HFFc6 (cell line): ENCODE measurements at regions not wholly inside any gene's neighbourhood (a gene's known extent, or its start where the extent isn't known, plus 50 kb on each side); places are given as distances from the start of the nearest gene placed in this dataset.

Source experiments
- DNase-seq: peaks from one replicate; pipeline ENCODE4 v3.0.0-alpha.2; 2018
- H3K27ac Mint-ChIP-seq: 2 replicates; pipeline ENCODE4 v1.8.0; 2020; ENCODE audit warnings: mild to moderate bottlenecking, mixed read lengths
- H3K27me3 Mint-ChIP-seq: 2 replicates; pipeline ENCODE4 v1.8.0; 2021; ENCODE audit warnings: mild to moderate bottlenecking, moderate library complexity, mixed read lengths; ENCODE audit not compliant: insufficient read depth
- H3K36me3 Mint-ChIP-seq: 2 replicates; pipeline ENCODE4 v1.8.0; 2021; ENCODE audit warnings: low read depth, mixed read lengths
- H3K4me1 Mint-ChIP-seq: 2 replicates; pipeline ENCODE4 v1.8.0; 2020; ENCODE audit warnings: low read depth, mixed read lengths
- H3K4me3 Mint-ChIP-seq: 2 replicates; pipeline ENCODE4 v1.8.0; 2020; ENCODE audit warnings: mild to moderate bottlenecking, moderate library complexity, mixed read lengths
- H3K9me3 Mint-ChIP-seq: 2 replicates; pipeline ENCODE4 v1.8.0; 2020; ENCODE audit warnings: mild to moderate bottlenecking, mixed read lengths
- CTCF ChIP-seq: fragments of 200-600 bp; sonication (generic); IDR thresholded peaks from 2 replicates; pipeline ENCODE4 v1.5.0; 2021; ENCODE audit warnings: antibody characterized with exemption, mild to moderate bottlenecking

DNA sequence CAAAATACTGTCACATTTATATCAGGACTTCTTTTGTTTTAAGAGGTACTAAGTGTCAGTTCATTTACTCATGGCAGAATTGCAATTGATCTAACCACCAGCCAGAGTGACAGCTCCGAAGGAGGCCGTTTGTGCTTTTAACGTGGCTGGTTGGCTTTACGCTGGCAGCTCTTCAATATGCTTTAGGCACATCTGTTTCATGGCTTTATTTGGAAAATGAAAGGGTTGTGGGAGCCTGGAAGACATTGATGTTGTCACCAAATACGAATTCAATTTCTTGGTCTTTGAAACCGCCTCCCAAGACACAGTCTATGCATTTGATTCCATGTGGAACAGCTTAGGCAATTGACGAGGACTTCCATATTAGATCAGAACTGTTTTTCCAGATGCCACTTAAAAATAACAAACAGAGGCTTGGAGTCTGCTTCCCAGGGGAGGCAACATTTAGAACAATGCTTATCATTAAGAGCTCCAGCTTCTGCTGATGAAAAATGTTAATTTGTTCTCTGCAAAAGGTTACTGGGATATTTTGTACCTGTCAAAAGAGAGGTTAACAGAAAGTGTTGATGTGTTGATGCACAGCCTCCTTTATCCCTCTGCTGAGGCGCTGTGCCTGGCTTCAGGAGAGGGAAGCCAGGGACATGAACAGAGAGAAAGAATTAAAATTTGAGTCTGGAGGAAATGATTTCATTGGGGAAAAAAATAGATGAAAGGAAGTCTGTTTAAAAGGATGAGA lies 64.0 kb upstream of the TNFRSF19 start:
- Mint-ChIP-seq H3K4me1 (peaks cover 74% of the 10 kb centered on the region), H3K27ac (peak overlapping the region; percentile 97), H3K27me3 (no peaks in the 10 kb centered on the region; the same call in none of the 2 replicates), H3K36me3 (no peaks in the 10 kb centered on the region), H3K4me3 (peak overlapping the region; percentile 85), H3K9me3 (no peaks in the 10 kb centered on the region)
- no peak for TF ChIP-seq CTCF
- peak; percentile 16 for DNase-seq

DNA sequence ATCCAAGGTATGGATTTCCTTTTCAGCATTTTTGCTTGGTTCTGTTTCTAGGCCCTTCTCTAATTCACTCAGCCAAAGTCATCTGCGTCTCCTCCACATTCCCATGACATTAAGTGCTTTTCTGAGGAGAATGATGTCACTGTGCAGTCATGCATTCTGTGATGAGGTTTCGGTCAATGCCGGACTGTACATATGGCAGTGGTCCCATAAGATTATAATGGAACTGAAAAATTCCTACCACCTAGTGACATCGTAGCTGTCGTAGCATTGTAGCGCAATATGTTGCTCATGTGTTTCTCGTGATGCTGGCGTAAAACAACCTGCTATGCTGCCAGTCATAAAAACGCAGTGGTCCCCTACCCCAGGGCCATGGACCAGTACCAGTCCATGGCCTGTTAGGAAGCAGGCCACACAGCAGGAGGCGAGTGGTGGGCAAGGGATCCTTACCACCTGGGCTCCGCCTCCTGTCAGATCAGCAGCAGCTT lies 63.4 kb upstream of the TNFRSF19 start:
- Mint-ChIP-seq H3K36me3 (no peaks in the 10 kb centered on the region), H3K4me3 (peak overlapping the region; percentile 85), H3K9me3 (no peaks in the 10 kb centered on the region), H3K4me1 (peaks cover 74% of the 10 kb centered on the region), H3K27me3 (no peaks in the 10 kb centered on the region; the same call in none of the 2 replicates), H3K27ac (peak overlapping the region; percentile 97)
- no peak; the same call in 1 of the 2 replicates for TF ChIP-seq CTCF
- DNase-seq, result peak; percentile 87

GRCh38 chr13:23509781-23510543 lies 60.2 kb upstream of the TNFRSF19 start:
- H3K4me1 Mint-ChIP-seq, result peaks cover 58% of the 10 kb centered on the region
- peak; percentile 79 for DNase-seq

GRCh38 chr13:23510544-23510916 lies 59.7 kb upstream of the TNFRSF19 start:
- TF ChIP-seq CTCF, result no peak
- Mint-ChIP-seq H3K4me1 (peaks cover 53% of the 10 kb centered on the region), H3K27me3 (no peaks in the 10 kb centered on the region; the same call in none of the 2 replicates), H3K9me3 (no peaks in the 10 kb centered on the region), H3K36me3 (no peaks in the 10 kb centered on the region), H3K27ac (peak overlapping the region; percentile 81), H3K4me3 (peak overlapping the region; percentile 59; the same call in 1 of the 2 replicates)
- peak; percentile 64 for DNase-seq

More at GRCh38 chr13:23509781-23510543, 60.2 kb upstream of the TNFRSF19 start:
- Mint-ChIP-seq H3K27ac (peak overlapping the region; percentile 81), H3K36me3 (no peaks in the 10 kb centered on the region), H3K9me3 (no peaks in the 10 kb centered on the region), H3K27me3 (no peaks in the 10 kb centered on the region; the same call in none of the 2 replicates), H3K4me3 (peak overlapping the region; percentile 59)
- TF ChIP-seq CTCF, result no peak

GRCh38 chr13:23510979-23511735 lies 59.1 kb upstream of the TNFRSF19 start:
- peak; percentile 41 for DNase-seq
- no peaks in the 10 kb centered on the region for H3K9me3 Mint-ChIP-seq
- no peak overlapping the region; the same call in 1 of the 2 replicates for H3K4me3 Mint-ChIP-seq
- no peaks in the 10 kb centered on the region; the same call in none of the 2 replicates for H3K27me3 Mint-ChIP-seq
- H3K4me1 Mint-ChIP-seq, result peaks cover 47% of the 10 kb centered on the region
- peak; percentile 68 for TF ChIP-seq CTCF
- no peaks in the 10 kb centered on the region for H3K36me3 Mint-ChIP-seq
- H3K27ac Mint-ChIP-seq, result peak overlapping the region; percentile 81
